PC-9 (cell line): ENCODE measurements at regions not wholly inside any gene's neighbourhood (a gene's known extent, or its start where the extent isn't known, plus 50 kb on each side); places are given as distances from the start of the nearest gene placed in this dataset.

Experiments
- BruUV-seq: library from RNA; stranded (reverse); fragments of 400-500 nt; replicated peaks from 2 replicates; lab custom pipeline; 2021; lab: Mats Ljungman, UMichigan
- CTCF ChIA-PET: fragments of 300-600 bp; sonication (Branson Sonifier 250); formaldehyde crosslinking; loops from one replicate; lab custom pipeline; 2022; ENCODE audit warnings: antibody characterized with exemption; lab: Charles Lee
- POLR2A ChIA-PET: fragments of 300-600 bp; sonication (Branson Sonifier 250); formaldehyde crosslinking; loops from one replicate; lab custom pipeline; 2022; ENCODE audit warnings: antibody characterized with exemption; ENCODE audit not compliant: unreplicated experiment; lab: Charles Lee
- DNase-seq, 2 experiments: peaks; one replicate each; pipeline versions ENCODE4 v3.0.0 to v3.0.0-alpha.2; 2015 to 2022; ENCODE audit warnings: mixed read lengths in 1 of 2
- H2AFZ ChIP-seq: fragments of 200-600 bp; sonication (generic); 2 replicates; pipeline ENCODE4 v1.8.1; 2017; ENCODE audit warnings: antibody characterized with exemption
- H3F3A ChIP-seq: fragments of 200-600 bp; sonication (generic); 2 replicates; pipeline ENCODE4 v1.8.1; 2017; ENCODE audit warnings: antibody characterized with exemption, mild to moderate bottlenecking, low read depth; ENCODE audit not compliant: insufficient read depth
- H3K27ac ChIP-seq: fragments of 200-600 bp; sonication (generic); 2 replicates; pipeline ENCODE4 v1.6.1; 2016; ENCODE audit warnings: mixed run types
- H3K27me3 ChIP-seq: fragments of 200-600 bp; sonication (generic); 2 replicates; pipeline ENCODE4 v1.6.1; 2016; ENCODE audit warnings: low read depth, mixed run types; ENCODE audit not compliant: insufficient read depth
- H3K36me3 ChIP-seq: fragments of 200-600 bp; sonication (generic); 2 replicates; pipeline ENCODE4 v1.6.1; 2016; ENCODE audit warnings: low read depth, mixed run types
- H3K4me1 ChIP-seq: fragments of 200-600 bp; sonication (generic); replicated peaks from 2 replicates; pipeline ENCODE4 v1.6.1; 2016; ENCODE audit warnings: mixed run types; ENCODE audit not compliant: insufficient read depth
- H3K4me2 ChIP-seq: fragments of 200-600 bp; sonication (generic); 2 replicates; pipeline ENCODE4 v1.6.1; 2017; ENCODE audit warnings: mixed run types
- H3K4me3 ChIP-seq: fragments of 200-600 bp; sonication (generic); 2 replicates; pipeline ENCODE4 v1.6.1; 2016; ENCODE audit warnings: mixed run types
- H3K79me2 ChIP-seq: fragments of 200-600 bp; sonication (generic); 2 replicates; pipeline ENCODE4 v1.6.1; 2017; ENCODE audit warnings: low read depth, mixed run types
- H3K9me2 ChIP-seq: fragments of 200-600 bp; sonication (generic); 2 replicates; pipeline ENCODE4 v1.8.1; 2017; ENCODE audit warnings: mild to moderate bottlenecking; ENCODE audit not compliant: insufficient read depth
- H3K9me3 ChIP-seq: fragments of 200-600 bp; sonication (generic); 2 replicates; pipeline ENCODE4 v1.8.1; 2016; ENCODE audit warnings: low read depth; ENCODE audit not compliant: insufficient read depth
- H4K20me1 ChIP-seq: fragments of 200-600 bp; sonication (generic); 2 replicates; pipeline ENCODE4 v1.8.1; 2017; ENCODE audit not compliant: insufficient read depth
- CTCF ChIP-seq: fragments of 200-600 bp; sonication (generic); conservative IDR thresholded peaks from 2 replicates; pipeline ENCODE4 v1.6.1; 2017; ENCODE audit warnings: mixed run types, antibody characterized with exemption, mild to moderate bottlenecking, moderate library complexity
- EZH2 ChIP-seq: fragments of 200-600 bp; sonication (generic); IDR thresholded peaks from 2 replicates; pipeline ENCODE4 v1.8.0; 2017; ENCODE audit warnings: antibody characterized with exemption, low read depth
- intact Hi-C: fragments of 100-400 bp; cut with micrococcal nuclease; formaldehyde crosslinking; loops from one replicate; pipeline ENCODE4 v1.10.0; 2022; ENCODE audit not compliant: unreplicated experiment

- no peak for DNase-seq
- Histone ChIP-seq H4K20me1 (no peaks in the 10 kb centered on the region), H2AFZ (no peak overlapping the region), H3F3A (no peaks in the 10 kb centered on the region), H3K9me3 (peaks cover 1% of the 10 kb centered on the region; the same call in 1 of the 2 replicates), H3K27ac (no peak overlapping the region), H3K4me1 (peaks cover 8% of the 10 kb centered on the region; the same call in 1 of the 2 replicates), H3K36me3 (no peaks in the 10 kb centered on the region), H3K9me2 (no peaks in the 10 kb centered on the region), H3K4me3 (no peak overlapping the region), H3K4me2 (no peak overlapping the region), H3K79me2 (no peaks in the 10 kb centered on the region), H3K27me3 (no peaks in the 10 kb centered on the region)
- no TSS peak for BruUV-seq
- ChIA-PET POLR2A (no interaction called here), CTCF (no interaction called here)
- no peak for TF ChIP-seq CTCF
- TF ChIP-seq EZH2: no peak
- intact Hi-C loops: no loop called here
Observed at GRCh38 chr18:56175330-56176001, 462.9 kb downstream of the TXNL1 start.

GRCh38 chr18:56173542-56174220, 464.7 kb downstream of the TXNL1 start:
- CTCF ChIA-PET: no interaction called here

GRCh38 chr18:56172527-56172926, 465.9 kb downstream of the TXNL1 start:
- TF ChIP-seq CTCF: no peak
- TF ChIP-seq EZH2: no peak
- peaks cover 21% of the 10 kb centered on the region for H3K4me1 ChIP-seq
- no peak for DNase-seq
- no peaks in the 10 kb centered on the region for H4K20me1 ChIP-seq
- no peaks in the 10 kb centered on the region for H3K9me2 ChIP-seq
- H3K9me3 ChIP-seq: peaks cover 3% of the 10 kb centered on the region; the same call in 1 of the 2 replicates
- H3K4me2 ChIP-seq: no peak overlapping the region
- H3K27ac ChIP-seq: no peak overlapping the region
- H3F3A ChIP-seq: peaks cover 14% of the 10 kb centered on the region
- H2AFZ ChIP-seq: no peak overlapping the region
- intact Hi-C loops: no loop called here
- ChIA-PET POLR2A (no interaction called here), CTCF (no interaction called here)
- BruUV-seq: no TSS peak
- no peak overlapping the region for H3K4me3 ChIP-seq
- no peaks in the 10 kb centered on the region for H3K27me3 ChIP-seq
- no peaks in the 10 kb centered on the region for H3K36me3 ChIP-seq
- H3K79me2 ChIP-seq: no peaks in the 10 kb centered on the region

More at GRCh38 chr18:56173542-56174220, 464.7 kb downstream of the TXNL1 start:
- DNase-seq: no peak
- H2AFZ ChIP-seq: no peak overlapping the region
- no TSS peak for BruUV-seq
- H3K9me3 ChIP-seq: peaks cover 3% of the 10 kb centered on the region; the same call in 1 of the 2 replicates
- no peaks in the 10 kb centered on the region for H4K20me1 ChIP-seq
- no peak overlapping the region for H3K27ac ChIP-seq
- H3K79me2 ChIP-seq: no peaks in the 10 kb centered on the region
- H3K36me3 ChIP-seq: no peaks in the 10 kb centered on the region
- intact Hi-C loops: no loop called here
- H3K27me3 ChIP-seq: no peaks in the 10 kb centered on the region
- H3K4me1 ChIP-seq: peaks cover 12% of the 10 kb centered on the region
- TF ChIP-seq EZH2 (no peak), CTCF (no peak)
- H3K4me2 ChIP-seq: no peak overlapping the region
- peaks cover 5% of the 10 kb centered on the region for H3F3A ChIP-seq
- no peaks in the 10 kb centered on the region for H3K9me2 ChIP-seq
- H3K4me3 ChIP-seq: no peak overlapping the region
- POLR2A ChIA-PET: no interaction called here
